ENCODE measurements at regions not wholly inside any gene's neighbourhood (a gene's known extent, or its start where the extent isn't known, plus 50 kb on each side); places are given as distances from the start of the nearest gene placed in this dataset.

- no peak for DNase-seq (ENCODE audit: low read depth)
Measured at GRCh38 chr4:166635367-166635766, 598.9 kb downstream of the SPOCK3 start.

DNA sequence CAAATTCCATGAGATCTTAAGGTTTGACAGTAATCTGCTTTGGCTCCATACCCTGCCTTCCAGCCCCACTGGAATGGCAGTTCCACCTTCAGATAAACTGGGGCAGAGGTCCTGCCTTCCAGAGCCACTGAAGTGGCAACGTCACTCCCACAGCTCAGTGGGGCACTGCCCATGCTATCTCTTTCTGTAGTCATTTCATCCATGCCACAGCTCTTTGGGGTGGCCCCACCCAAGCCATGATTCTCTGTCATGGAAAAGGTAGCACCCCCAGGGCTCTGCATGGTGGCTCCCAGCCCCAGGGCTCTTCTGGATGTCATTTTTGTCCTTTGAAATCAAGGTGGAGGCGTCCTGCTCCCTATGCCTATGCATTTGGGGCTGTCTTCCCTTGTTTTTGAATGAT is 596.5 kb downstream of the SPOCK3 start:
- no peak for DNase-seq (ENCODE audit: low read depth)

DNA sequence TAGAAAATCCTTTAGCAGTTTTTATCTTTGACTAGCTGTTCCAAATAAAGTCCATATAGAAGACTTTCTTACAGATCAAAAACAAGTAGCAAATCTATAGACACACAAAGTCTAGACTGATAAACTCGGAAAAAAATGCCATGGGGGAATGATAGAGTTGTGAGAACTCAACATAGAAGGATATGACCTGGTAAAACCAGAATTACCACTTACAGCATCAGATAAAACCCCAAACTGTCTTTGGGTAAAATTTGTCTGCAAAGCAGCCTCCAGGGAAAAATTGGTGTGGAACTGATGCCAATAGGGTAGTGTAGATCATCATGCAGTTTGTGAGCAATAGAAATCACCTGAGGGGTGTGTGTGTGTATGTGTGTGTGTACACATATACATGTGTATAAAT is 579.1 kb downstream of the SPOCK3 start:
- no peak for DNase-seq (ENCODE audit: low read depth)

DNA sequence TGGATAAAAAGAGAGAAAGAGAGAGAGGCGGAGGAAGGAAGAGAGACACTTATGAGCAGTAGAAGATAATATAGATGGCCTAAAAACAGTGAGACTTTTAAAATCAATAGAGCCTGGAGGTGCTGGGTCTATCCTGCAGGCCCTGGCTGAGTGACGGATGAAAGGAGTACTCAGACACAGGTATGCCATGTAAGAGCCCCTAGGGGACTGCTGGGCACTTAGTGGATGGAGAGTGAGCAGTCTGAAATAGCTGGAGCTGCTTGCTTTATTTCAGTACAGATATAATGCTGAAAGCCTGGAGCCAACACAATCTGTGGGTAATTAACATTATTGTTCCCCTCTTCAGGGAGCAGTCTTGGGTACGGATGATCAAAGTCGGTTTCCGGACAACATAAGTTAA is 578.6 kb downstream of the SPOCK3 start:
- no peak for DNase-seq (ENCODE audit: low read depth)

DNA sequence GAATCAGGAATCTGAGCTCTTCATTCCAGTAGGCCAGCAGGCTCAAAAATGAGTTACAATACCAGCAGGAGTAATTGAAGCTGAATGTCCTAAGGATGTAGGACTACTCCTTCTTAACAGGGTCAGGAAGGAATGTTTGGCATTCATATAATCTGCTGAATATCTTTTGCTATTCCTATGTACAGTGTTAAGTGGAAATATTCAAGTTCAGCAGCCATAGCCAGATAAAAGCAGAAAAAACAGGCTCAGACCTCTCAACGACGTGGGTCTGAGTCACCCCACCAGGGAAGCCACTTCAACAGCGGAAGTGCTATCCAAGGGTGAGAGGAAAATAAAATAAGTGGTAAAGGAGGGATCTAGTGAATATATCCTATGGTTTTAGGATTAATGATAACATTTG is 577.0 kb downstream of the SPOCK3 start:
- no peak for DNase-seq (ENCODE audit: low read depth)

GRCh38 chr4:166658585-166658984 is 575.7 kb downstream of the SPOCK3 start:
- no peak for DNase-seq (ENCODE audit: low read depth)

DNA sequence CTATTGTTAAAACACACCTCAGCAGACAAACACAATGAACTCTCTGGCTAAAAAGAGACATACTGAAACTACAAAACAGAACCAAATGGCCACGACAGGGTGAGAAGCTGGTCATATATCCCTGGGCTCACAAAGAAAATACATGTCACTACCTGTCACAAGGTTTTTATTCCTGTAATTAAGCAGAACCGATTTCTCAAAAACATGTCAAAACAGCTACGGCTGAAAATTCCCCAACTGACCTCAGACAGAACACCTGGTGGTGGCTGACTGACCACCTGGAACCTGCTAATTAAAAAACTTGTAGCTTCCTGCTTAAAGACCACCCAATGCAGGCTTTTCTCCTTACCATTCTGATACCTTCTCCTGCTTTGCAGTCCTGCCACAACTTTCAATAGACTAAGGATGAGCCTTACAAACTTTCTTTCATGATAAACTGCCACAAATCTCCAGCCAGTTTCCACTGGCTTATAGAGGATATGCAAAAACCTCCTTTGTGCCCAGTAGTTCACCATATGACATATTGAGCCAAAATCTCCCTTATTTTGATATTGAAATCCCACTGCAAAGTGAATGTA is 571.9 kb downstream of the SPOCK3 start:
- DNase-seq (ENCODE audit: low read depth), result no peak

DNA sequence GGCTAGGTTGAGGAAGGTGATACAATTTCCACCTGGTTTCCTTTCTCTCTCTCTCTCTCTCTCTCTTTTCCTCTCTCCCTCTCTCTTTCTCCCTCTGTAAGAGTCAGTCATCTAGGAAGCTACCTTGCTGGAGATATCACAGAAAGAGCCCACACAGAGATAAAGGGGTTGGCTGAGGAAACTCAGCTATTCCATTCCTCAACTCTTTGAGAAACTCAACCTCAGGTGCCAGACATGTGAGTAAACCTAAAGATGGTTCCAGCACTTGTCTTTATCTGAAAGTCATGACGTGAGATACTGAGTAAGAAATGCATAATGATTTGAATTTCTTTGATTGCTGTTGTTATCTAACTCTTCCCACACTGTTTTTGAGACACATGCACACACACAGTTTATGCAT is 564.0 kb downstream of the SPOCK3 start:
- no peak for DNase-seq (ENCODE audit: low read depth)

DNA sequence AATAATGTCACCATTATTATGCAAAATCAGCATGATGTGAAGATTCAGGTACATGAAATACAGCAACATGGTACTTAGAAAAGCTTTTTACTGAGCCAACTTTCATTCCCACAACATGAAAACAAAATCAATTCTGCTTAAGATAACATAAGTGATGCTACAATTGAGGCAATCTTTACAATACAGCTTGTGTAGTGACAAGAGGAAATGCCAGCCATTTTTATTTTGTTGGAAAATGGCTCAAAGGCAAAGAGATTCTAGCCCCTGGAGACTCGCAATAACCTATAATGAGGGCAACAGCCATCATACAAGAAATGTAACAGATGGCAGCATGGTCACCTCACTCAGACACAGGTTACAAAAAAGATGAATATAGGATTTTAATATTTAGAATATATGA is 560.4 kb downstream of the SPOCK3 start:
- DNase-seq (ENCODE audit: low read depth), result no peak

DNA sequence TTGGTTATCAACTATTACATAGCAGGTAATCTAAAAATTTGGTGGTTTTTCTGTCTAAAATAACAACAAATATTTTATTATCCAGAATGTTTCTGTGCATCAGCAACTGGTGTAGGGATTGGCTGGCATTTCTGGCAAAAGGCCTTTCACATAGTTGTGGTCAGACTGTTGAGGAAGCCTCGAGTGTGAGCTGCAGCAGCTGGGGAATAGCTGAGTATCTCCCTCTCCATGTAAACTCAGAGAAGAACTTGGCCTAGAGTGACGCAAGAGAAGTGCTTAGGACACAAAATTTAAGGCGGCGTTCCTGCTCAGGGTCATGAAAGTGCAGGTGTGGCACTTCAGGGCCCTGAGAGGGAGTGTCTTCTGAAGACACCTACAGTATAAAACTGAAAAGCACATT is 558.9 kb downstream of the SPOCK3 start:
- DNase-seq (ENCODE audit: low read depth), result no peak

GRCh38 chr4:166680796-166681195 is 553.5 kb downstream of the SPOCK3 start:
- DNase-seq (ENCODE audit: low read depth), result no peak

- no peak for DNase-seq (ENCODE audit: low read depth)
Measured at GRCh38 chr4:166682200-166682599, 552.1 kb downstream of the SPOCK3 start.

Measured in GM04504 (cell line).